ENCODE measurements at regions not wholly inside any gene's neighbourhood (a gene's known extent, or its start where the extent isn't known, plus 50 kb on each side); places are given as distances from the start of the nearest gene placed in this dataset.
A peak's percentile ranks its signal among the peaks of the same experiment; 100 is the strongest.
"Not testable (repeated sequence)": the region's sequence is repeated elsewhere in the genome, so short reads cannot be mapped to it uniquely, and the experiment has no call there.

DNA sequence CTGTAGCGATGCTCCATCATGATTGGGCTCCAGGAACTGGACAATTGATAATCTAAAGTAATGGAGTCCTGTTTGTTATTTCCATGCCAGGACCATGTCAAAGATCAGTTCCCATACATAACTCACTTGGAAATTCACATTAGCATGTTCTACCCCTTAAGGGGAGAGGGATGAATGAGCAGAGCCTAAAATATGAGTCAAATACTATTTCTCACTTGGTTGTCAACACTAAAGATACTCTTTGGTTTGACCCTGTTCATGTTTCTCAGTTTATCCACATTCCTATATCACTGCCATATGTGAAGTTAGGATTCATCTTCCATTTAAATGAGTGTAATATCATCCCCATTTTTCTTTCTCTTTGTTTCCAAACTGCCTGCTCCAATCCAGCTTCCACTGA, 321.6 kb upstream of the PAPPA start:
- TF ChIP-seq, protein P1, sequence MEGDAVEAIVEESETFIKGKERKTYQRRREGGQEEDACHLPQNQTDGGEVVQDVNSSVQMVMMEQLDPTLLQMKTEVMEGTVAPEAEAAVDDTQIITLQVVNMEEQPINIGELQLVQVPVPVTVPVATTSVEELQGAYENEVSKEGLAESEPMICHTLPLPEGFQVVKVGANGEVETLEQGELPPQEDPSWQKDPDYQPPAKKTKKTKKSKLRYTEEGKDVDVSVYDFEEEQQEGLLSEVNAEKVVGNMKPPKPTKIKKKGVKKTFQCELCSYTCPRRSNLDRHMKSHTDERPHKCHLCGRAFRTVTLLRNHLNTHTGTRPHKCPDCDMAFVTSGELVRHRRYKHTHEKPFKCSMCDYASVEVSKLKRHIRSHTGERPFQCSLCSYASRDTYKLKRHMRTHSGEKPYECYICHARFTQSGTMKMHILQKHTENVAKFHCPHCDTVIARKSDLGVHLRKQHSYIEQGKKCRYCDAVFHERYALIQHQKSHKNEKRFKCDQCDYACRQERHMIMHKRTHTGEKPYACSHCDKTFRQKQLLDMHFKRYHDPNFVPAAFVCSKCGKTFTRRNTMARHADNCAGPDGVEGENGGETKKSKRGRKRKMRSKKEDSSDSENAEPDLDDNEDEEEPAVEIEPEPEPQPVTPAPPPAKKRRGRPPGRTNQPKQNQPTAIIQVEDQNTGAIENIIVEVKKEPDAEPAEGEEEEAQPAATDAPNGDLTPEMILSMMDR (IDR thresholded peaks at IDR 0.05; ENCODE audit: low read depth, low read length) = no peak
- no peak for DNase-seq (ENCODE audit: extremely low read depth, low read depth)

GRCh38 chr9:115837618-115838017, 316.0 kb upstream of the PAPPA start:
- DNase-seq (ENCODE audit: extremely low read depth, low read depth) = no peak
- TF ChIP-seq, protein P1 (IDR thresholded peaks at IDR 0.05; ENCODE audit: low read depth, low read length) = no peak

- TF ChIP-seq, protein P1 (IDR thresholded peaks at IDR 0.05; ENCODE audit: low read depth, low read length) = no peak
- DNase-seq (ENCODE audit: extremely low read depth, low read depth) = no peak
Observed at GRCh38 chr9:115838417-115838816, 315.2 kb upstream of the PAPPA start.

DNA sequence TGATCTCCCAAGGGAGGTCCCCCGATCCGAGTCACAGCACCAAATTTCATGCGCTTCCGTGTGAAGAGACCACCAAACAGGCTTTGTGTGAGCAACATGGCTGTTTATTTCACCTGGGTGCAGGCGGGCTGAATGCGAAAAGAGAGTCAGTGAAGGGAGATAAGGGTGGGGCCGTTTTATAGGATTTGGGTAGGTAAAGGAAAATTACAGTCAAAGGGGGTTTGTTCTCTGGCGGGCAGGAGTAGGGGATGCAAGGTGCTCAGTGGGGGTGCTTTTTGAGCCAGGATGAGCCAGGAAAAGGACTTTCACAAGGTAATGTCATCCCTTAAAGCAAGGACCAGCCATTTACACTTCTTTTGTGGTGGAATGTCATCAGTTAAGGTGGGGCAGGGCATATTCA, 309.2 kb upstream of the PAPPA start:
- not testable (repeated sequence) for DNase-seq (ENCODE audit: extremely low read depth, low read depth)

GRCh38 chr9:115845648-115846312, 307.8 kb upstream of the PAPPA start:
- TF ChIP-seq, protein P1 (IDR thresholded peaks at IDR 0.05; ENCODE audit: low read depth, low read length) = no peak
- no peak for DNase-seq (ENCODE audit: extremely low read depth, low read depth)

DNA sequence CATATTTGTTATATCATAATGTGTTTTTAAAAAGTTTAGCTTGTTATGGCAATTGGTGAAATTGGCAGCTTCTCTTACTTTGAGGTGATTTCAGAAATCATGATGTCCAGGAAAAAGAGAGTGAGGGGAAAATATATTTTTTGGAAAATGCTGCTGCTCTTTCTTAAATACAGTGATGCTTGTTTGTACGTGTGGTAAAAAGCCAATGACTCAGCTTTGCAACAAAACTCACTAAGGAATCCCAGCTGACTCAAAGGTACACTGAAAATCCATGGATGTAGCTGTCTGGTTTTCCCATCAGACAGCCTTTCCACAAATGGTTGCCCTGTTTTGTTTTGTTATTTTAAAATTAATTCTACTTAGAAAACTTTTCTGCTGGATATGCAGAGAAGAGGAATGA, 306.4 kb upstream of the PAPPA start:
- no peak for DNase-seq (ENCODE audit: extremely low read depth, low read depth)
- TF ChIP-seq, protein P1 (IDR thresholded peaks at IDR 0.05; ENCODE audit: low read depth, low read length) = no peak

- TF ChIP-seq, protein P1 (IDR thresholded peaks at IDR 0.05; ENCODE audit: low read depth, low read length) = peak; percentile 22
- DNase-seq (ENCODE audit: extremely low read depth, low read depth) = peak; percentile 70
Observed at GRCh38 chr9:115849679-115850412, 303.7 kb upstream of the PAPPA start.

All from AG09319 (cell line).